GM18909 (cell line): ENCODE measurements at regions not wholly inside any gene's neighbourhood (a gene's known extent, or its start where the extent isn't known, plus 50 kb on each side); places are given as distances from the start of the nearest gene placed in this dataset.

Experiments used
- ATAC-seq: cut with Tn5 transposase; IDR thresholded peaks from one replicate; pipeline ENCODE4 v1.9.1; 2021; ENCODE audit warnings: mild to moderate bottlenecking; ENCODE audit not compliant: unreplicated experiment, poor library complexity

DNA sequence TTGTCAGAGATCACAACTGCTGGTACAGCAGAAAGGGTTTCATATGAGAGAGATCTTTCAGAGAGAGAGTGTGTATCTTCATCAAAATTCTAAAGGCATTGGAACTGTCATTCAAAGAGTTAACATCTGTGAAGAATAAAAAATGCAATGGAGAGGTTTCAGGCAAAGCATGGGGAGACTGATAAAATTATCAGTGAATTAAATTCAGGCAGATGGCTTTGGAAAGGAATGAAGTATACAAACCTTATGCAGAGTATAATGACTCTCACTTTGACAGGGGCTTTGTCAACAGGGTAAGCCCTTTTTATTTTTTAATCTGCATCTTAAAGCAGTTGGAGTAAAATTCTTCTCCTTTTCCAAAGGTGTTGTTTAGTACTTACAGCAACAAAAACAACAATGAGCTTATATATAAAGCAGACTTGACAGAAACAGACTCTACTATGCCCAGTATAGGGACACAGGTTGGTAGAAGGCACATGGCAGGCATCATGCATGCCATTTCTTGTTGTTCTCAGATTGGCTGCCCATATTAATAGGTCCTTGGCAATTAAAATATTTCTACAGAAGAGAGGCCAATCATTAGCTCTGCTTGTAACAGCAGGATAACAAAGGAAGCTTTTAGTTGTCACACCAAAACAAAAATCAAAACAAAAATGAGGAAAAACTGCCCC, 54.9 kb upstream of the NXPH1 start:
- no peak for ATAC-seq

DNA sequence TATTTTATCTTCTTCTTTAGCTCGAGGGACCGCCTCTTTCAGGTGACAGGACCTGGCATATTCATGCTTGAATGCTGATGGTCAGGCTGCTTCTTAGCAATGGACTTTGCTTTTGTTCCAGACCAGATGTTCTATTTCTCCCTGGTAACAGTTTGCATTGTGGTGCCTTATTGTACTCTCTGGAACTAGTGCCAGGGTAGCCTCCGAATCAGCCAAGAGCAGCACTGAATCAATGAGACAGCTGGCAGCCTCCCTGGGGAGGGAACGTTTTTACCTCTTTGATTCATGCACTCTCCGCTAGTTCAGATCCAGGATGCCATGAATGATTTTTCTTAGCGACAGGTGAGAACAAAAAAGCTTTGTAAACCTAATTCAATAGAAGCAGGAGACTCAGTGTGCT, 54.1 kb upstream of the NXPH1 start:
- ATAC-seq, result no peak

GRCh38 chr7:8380130-8380529, 53.3 kb upstream of the NXPH1 start:
- ATAC-seq, result no peak

DNA sequence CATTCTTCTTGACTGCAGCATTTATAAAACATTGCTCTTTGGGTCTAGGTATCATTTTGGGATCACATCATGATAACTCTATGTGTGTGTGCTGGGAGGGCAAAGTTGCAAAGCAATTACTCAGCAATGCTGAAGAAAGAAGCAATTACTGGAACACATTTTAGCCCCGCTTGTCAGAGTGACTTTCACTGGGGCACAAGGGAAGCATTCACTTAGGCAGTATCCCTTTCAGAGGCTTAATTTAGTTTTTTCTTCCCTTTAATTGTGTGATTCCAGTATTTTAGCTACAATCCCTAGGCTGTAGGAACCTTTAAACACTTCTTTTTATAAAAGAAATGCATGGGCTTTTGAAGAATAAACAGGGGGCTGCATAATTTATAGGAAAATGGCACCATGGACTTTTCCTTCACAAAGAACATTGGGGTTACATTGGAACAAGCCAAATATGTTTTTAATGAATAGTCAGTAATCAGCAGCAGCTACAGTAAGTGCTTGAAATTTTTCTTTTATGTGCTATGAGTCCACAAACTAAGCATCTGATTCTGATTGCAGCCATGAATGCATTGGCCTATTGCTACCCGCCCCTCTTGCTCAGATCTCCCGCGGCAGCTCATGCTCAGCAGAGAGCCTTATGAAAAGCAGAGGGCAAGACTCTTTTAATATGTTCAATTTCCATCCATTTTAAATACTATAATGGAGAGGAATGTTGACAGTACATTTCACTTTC, 51.2 kb upstream of the NXPH1 start:
- ATAC-seq, result no peak
